ENCODE measurements at regions not wholly inside any gene's neighbourhood (a gene's known extent, or its start where the extent isn't known, plus 50 kb on each side); places are given as distances from the start of the nearest gene placed in this dataset.

GRCh38 chr9:82580921-82581320 lies 482.0 kb downstream of the RASEF start:
- Histone ChIP-seq H2AFZ (ENCODE audit: low read depth, low read length, poor library complexity, severe bottlenecking) (no peak overlapping the region), H3K9ac (ENCODE audit: low read length) (no peak overlapping the region), H3K27me3 (ENCODE audit: insufficient read depth, low read length) (no peaks in the 10 kb centered on the region), H3K36me3 (ENCODE audit: control insufficient read depth in 1 of 2, insufficient read depth in 2 of 2, low read length in 2 of 2) (no peaks in the 10 kb centered on the region), H3K4me1 (ENCODE audit: control insufficient read depth in 1 of 2, insufficient read depth in 2 of 2, low read length in 2 of 2) (no peaks in the 10 kb centered on the region), H3K4me3 (replicated peaks in 1 of 2; ENCODE audit: low read depth in 1 of 2, low read length in 2 of 2) (no peak overlapping the region), H3K27ac (ENCODE audit: low read depth, low read length) (no peak overlapping the region), H3K9me3 (ENCODE audit: control insufficient read depth in 1 of 2, insufficient read depth in 1 of 2, low read depth in 1 of 2, low read length in 2 of 2) (peaks cover 0 to 9% of the 10 kb centered on the region in 2 experiments; a peak in 2 of 4 replicates), H3K79me2 (ENCODE audit: insufficient read depth, low read length) (no peaks in the 10 kb centered on the region), H4K20me1 (ENCODE audit: insufficient read depth) (no peaks in the 10 kb centered on the region), H3K4me2 (ENCODE audit: low read length) (no peak overlapping the region), H3K9me2 (ENCODE audit: insufficient read depth) (no peaks in the 10 kb centered on the region)
- RAD21 ChIA-PET (ENCODE audit: low non-redundant PET in 1 of 2, low total read pairs in 2 of 2, uncharacterized antibody in 2 of 2, unreplicated experiment in 2 of 2) = no interaction called here
- POLR2A ChIA-PET = no interaction called here
- DNase-seq (ENCODE audit: low read depth, low spot score) = no peak
- no TSS peak for BruUV-seq (replicated peaks)
- no peak for ATAC-seq
- CTCF ChIA-PET = no interaction called here
- intact Hi-C loops (cut with micrococcal nuclease) = no loop called here
- TF ChIP-seq FOSL1 (IDR thresholded peaks at IDR 0.05; ENCODE audit: low read depth) = no peak
- TF ChIP-seq, protein P1, sequence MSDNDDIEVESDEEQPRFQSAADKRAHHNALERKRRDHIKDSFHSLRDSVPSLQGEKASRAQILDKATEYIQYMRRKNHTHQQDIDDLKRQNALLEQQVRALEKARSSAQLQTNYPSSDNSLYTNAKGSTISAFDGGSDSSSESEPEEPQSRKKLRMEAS (IDR thresholded peaks at IDR 0.05) = no peak
- TF ChIP-seq ZFX (IDR thresholded peaks at IDR 0.05) = no peak
- TF ChIP-seq ZNF274 (IDR thresholded peaks at IDR 0.05; ENCODE audit: low read depth, low read length) = no peak
- no peak for TF ChIP-seq POLR2A (IDR thresholded peaks at IDR 0.05; ENCODE audit: borderline replicate concordance, extremely low read depth, insufficient read depth, insufficient read length)
- no peak for TF ChIP-seq RAD21 (IDR thresholded peaks at IDR 0.05; ENCODE audit: low read depth)
- no peak for TF ChIP-seq REST (IDR thresholded peaks at IDR 0.05; ENCODE audit: low read depth)
- TF ChIP-seq, protein P2, sequence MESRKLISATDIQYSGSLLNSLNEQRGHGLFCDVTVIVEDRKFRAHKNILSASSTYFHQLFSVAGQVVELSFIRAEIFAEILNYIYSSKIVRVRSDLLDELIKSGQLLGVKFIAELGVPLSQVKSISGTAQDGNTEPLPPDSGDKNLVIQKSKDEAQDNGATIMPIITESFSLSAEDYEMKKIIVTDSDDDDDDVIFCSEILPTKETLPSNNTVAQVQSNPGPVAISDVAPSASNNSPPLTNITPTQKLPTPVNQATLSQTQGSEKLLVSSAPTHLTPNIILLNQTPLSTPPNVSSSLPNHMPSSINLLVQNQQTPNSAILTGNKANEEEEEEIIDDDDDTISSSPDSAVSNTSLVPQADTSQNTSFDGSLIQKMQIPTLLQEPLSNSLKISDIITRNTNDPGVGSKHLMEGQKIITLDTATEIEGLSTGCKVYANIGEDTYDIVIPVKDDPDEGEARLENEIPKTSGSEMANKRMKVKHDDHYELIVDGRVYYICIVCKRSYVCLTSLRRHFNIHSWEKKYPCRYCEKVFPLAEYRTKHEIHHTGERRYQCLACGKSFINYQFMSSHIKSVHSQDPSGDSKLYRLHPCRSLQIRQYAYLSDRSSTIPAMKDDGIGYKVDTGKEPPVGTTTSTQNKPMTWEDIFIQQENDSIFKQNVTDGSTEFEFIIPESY (IDR thresholded peaks at IDR 0.05; ENCODE audit: extremely low read depth, insufficient replicate concordance, low read length) = no peak
- TF ChIP-seq TCF7L2 (IDR thresholded peaks at IDR 0.05; ENCODE audit: borderline replicate concordance, extremely low read depth, insufficient read depth, insufficient read length) = no peak
- TF ChIP-seq SIN3A (IDR thresholded peaks at IDR 0.05; ENCODE audit: low read depth) = no peak
- TF ChIP-seq EZH2phosphoT487 (IDR thresholded peaks at IDR 0.05; ENCODE audit: borderline replicate concordance) = no peak
- no peak for TF ChIP-seq ATF3 (IDR thresholded peaks at IDR 0.05)
- TF ChIP-seq EGR1 (IDR thresholded peaks at IDR 0.05; ENCODE audit: low read depth) = no peak
- TF ChIP-seq SP1 (IDR thresholded peaks at IDR 0.05; ENCODE audit: low read depth) = no peak
- no peak for TF ChIP-seq YY1 (IDR thresholded peaks at IDR 0.05; ENCODE audit: extremely low read depth, insufficient replicate concordance, low read depth, low read length)
- TF ChIP-seq SRF (IDR thresholded peaks at IDR 0.05; ENCODE audit: low read depth) = no peak
